Tibial nerve (tissue), 4 donors: ENCODE measurements at regions not wholly inside any gene's neighbourhood (a gene's known extent, or its start where the extent isn't known, plus 50 kb on each side); places are given as distances from the start of the nearest gene placed in this dataset.

ENCODE experiments used
- DNase-seq, 2 donors: peaks; one replicate each; pipeline ENCODE4 v3.0.0-alpha.2; 2019; ENCODE audit warnings: low spot score in 2 of 2
- H3K27ac ChIP-seq, 4 donors: fragments of 200-600 bp; sonication (generic) in 3 of 4; one replicate each; pipeline ENCODE4 v1.5.1; 2017 to 2019; ENCODE audit warnings: mild to moderate bottlenecking in 1 of 4
- H3K27me3 ChIP-seq, 2 donors: fragments of 200-600 bp; sonication (generic) in 1 of 2; one replicate each; pipeline versions ENCODE4 v1.5.1 to v1.6.0; 2017 to 2019
- H3K36me3 ChIP-seq, 3 donors: fragments of 200-600 bp; sonication (generic); one replicate each; pipeline ENCODE4 v1.5.1; 2018 to 2019
- H3K4me1 ChIP-seq, 4 donors: fragments of 200-600 bp; sonication (generic) in 3 of 4; one replicate each; pipeline ENCODE4 v1.5.1; 2017 to 2019
- H3K4me3 ChIP-seq, 4 donors: fragments of 200-600 bp; sonication (generic) in 3 of 4; one replicate each; pipeline ENCODE4 v1.5.1; 2017 to 2019; ENCODE audit warnings: mild to moderate bottlenecking in 1 of 4, moderate library complexity in 1 of 4
- H3K9me3 ChIP-seq, 4 donors: fragments of 200-600 bp; sonication (generic) in 3 of 4; one replicate each; pipeline ENCODE4 v1.5.1; 2017 to 2019
- EP300 ChIP-seq, 2 donors: sonication (generic); formaldehyde crosslinking; IDR thresholded peaks; one replicate each; pipeline ENCODE4 v1.6.1; 2017; ENCODE audit warnings: antibody characterized with exemption in 2 of 2, mild to moderate bottlenecking in 1 of 2
- POLR2A ChIP-seq, 2 donors: fragments of 450-650 bp; IDR thresholded peaks; one replicate each; pipeline ENCODE4 v1.6.1; 2017; ENCODE audit warnings: antibody characterized with exemption in 2 of 2, mild to moderate bottlenecking in 2 of 2, moderate library complexity in 2 of 2
- WGBS, 2 donors: methylation state at CpG; one replicate each; pipeline ENCODE4 v1.1.5; 2018; 5-methylcytosine and 5-hydroxymethylcytosine counted together
- TF ChIP-seq, protein P1 (sequence below), 5 experiments: fragments of 200-600 bp in 3 of 5; fragments of 450-650 bp in 2 of 5; sonication (generic) in 3 of 5; IDR thresholded peaks; one replicate each; pipeline ENCODE4 v1.5.1; 2016 to 2019; ENCODE audit warnings: antibody characterized with exemption in 5 of 5, mild to moderate bottlenecking in 3 of 5, moderate library complexity in 2 of 5

GRCh38 chr3:95424279-95424678, 1361.4 kb downstream of the NSUN3 start:
- TF ChIP-seq, protein P1, sequence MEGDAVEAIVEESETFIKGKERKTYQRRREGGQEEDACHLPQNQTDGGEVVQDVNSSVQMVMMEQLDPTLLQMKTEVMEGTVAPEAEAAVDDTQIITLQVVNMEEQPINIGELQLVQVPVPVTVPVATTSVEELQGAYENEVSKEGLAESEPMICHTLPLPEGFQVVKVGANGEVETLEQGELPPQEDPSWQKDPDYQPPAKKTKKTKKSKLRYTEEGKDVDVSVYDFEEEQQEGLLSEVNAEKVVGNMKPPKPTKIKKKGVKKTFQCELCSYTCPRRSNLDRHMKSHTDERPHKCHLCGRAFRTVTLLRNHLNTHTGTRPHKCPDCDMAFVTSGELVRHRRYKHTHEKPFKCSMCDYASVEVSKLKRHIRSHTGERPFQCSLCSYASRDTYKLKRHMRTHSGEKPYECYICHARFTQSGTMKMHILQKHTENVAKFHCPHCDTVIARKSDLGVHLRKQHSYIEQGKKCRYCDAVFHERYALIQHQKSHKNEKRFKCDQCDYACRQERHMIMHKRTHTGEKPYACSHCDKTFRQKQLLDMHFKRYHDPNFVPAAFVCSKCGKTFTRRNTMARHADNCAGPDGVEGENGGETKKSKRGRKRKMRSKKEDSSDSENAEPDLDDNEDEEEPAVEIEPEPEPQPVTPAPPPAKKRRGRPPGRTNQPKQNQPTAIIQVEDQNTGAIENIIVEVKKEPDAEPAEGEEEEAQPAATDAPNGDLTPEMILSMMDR (IDR thresholded peaks at IDR 0.05), result no peak
- TF ChIP-seq EP300 (IDR thresholded peaks at IDR 0.05), result no peak
- no peak for TF ChIP-seq POLR2A (IDR thresholded peaks at IDR 0.05)

DNA sequence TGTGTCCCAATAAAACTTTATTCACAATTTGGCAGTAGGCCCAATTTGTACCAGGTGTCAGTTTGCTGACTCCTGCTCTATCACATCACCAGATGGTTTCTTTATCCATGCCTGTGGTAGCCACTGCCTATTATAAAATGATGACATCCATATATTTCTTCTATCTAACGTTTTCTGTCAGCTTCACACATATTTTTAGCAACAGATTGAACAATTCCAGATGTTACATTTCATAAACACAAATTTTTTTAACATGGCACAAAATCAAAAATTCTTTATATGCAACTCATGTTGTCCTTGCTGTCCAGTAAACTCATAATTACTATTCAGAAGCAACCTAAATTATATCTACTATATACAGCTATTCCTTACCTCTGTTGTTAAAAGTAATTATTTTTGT, 1371.6 kb downstream of the NSUN3 start:
- H3K4me1 ChIP-seq, result no peaks in the 10 kb centered on the region
- H3K4me3 ChIP-seq, result no peak overlapping the region
- no peak overlapping the region for H3K27ac ChIP-seq
- H3K36me3 ChIP-seq, result no peaks in the 10 kb centered on the region
- TF ChIP-seq, protein P1 (IDR thresholded peaks at IDR 0.05), result no peak
- TF ChIP-seq POLR2A (IDR thresholded peaks at IDR 0.05) (no peak), EP300 (IDR thresholded peaks at IDR 0.05) (no peak)
- H3K27me3 ChIP-seq, result no peaks in the 10 kb centered on the region
- no peak for DNase-seq
- WGBS, 2 donors, result 0 to 9% methylated on average over 1 of the region's 1 CpG
- no peaks in the 10 kb centered on the region for H3K9me3 ChIP-seq

More at GRCh38 chr3:95424279-95424678, 1361.4 kb downstream of the NSUN3 start:
- DNase-seq, result no peak
- Histone ChIP-seq H3K27me3 (no peaks in the 10 kb centered on the region), H3K4me3 (no peak overlapping the region), H3K4me1 (no peaks in the 10 kb centered on the region), H3K27ac (no peak overlapping the region), H3K36me3 (no peaks in the 10 kb centered on the region), H3K9me3 (no peaks in the 10 kb centered on the region)
- WGBS, 2 donors, result 83 to 85% methylated on average over 5 of the region's 5 CpGs

GRCh38 chr3:95437409-95437808, 1374.5 kb downstream of the NSUN3 start:
- Histone ChIP-seq H3K4me1 (no peaks in the 10 kb centered on the region), H3K4me3 (no peak overlapping the region), H3K27me3 (no peaks in the 10 kb centered on the region), H3K9me3 (no peaks in the 10 kb centered on the region), H3K36me3 (no peaks in the 10 kb centered on the region), H3K27ac (no peak overlapping the region)
- DNase-seq, result no peak
- TF ChIP-seq, protein P1 (IDR thresholded peaks at IDR 0.05), result no peak
- TF ChIP-seq POLR2A (IDR thresholded peaks at IDR 0.05), result no peak
- TF ChIP-seq EP300 (IDR thresholded peaks at IDR 0.05), result no peak

GRCh38 chr3:95438274-95438673, 1375.4 kb downstream of the NSUN3 start:
- Histone ChIP-seq H3K9me3 (no peaks in the 10 kb centered on the region), H3K27ac (no peak overlapping the region), H3K4me3 (no peak overlapping the region), H3K27me3 (no peaks in the 10 kb centered on the region), H3K4me1 (no peaks in the 10 kb centered on the region), H3K36me3 (no peaks in the 10 kb centered on the region)
- no peak for DNase-seq
- TF ChIP-seq, protein P1 (IDR thresholded peaks at IDR 0.05), result no peak
- no peak for TF ChIP-seq POLR2A (IDR thresholded peaks at IDR 0.05)
- TF ChIP-seq EP300 (IDR thresholded peaks at IDR 0.05), result no peak

GRCh38 chr3:95442766-95443165, 1371.6 kb upstream of the EPHA6 start:
- TF ChIP-seq EP300 (IDR thresholded peaks at IDR 0.05) (no peak), POLR2A (IDR thresholded peaks at IDR 0.05) (no peak)
- TF ChIP-seq, protein P1 (IDR thresholded peaks at IDR 0.05), result no peak
- DNase-seq, result no peak
- no peak overlapping the region for H3K27ac ChIP-seq
- 86 to 89% methylated on average over 2 of the region's 2 CpGs for WGBS, 2 donors
- H3K36me3 ChIP-seq, result no peaks in the 10 kb centered on the region
- no peaks in the 10 kb centered on the region for H3K9me3 ChIP-seq
- no peaks in the 10 kb centered on the region for H3K27me3 ChIP-seq
- no peaks in the 10 kb centered on the region for H3K4me1 ChIP-seq
- H3K4me3 ChIP-seq, result no peak overlapping the region
